Loucy (cell line): ENCODE measurements at regions not wholly inside any gene's neighbourhood (a gene's known extent, or its start where the extent isn't known, plus 50 kb on each side); places are given as distances from the start of the nearest gene placed in this dataset.

Source experiments
- CTCF ChIP-seq: fragments of 200-600 bp; sonication (generic); conservative IDR thresholded peaks from 2 replicates; pipeline ENCODE4 v1.5.1; 2014; ENCODE audit warnings: mild to moderate bottlenecking, antibody characterized with exemption, low read length
- EZH2phosphoT487 ChIP-seq: fragments of 200-600 bp; IDR thresholded peaks from 2 replicates; pipeline ENCODE4 v1.6.1; 2018; ENCODE audit warnings: antibody characterized with exemption, mild to moderate bottlenecking, moderate library complexity, borderline replicate concordance

DNA sequence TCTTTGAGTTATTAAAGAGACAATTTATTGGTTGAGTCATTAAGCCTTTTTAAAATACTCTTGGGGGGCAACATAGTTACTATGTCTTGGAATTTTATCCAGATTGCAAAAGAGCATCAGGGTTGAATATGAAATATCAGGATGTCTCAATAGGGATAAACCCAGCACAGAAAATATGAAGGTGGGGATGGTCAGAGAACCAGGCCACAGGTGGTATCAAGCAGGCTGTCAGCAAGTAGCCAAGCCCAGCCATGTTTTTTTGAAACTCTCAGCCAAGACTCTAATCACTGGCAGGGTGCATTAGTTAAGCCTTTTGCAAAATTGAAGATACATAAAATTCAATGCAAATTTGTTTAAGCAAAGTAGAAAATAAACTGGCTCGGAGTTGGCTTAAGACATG lies 468.9 kb downstream of the DTWD2 start:
- TF ChIP-seq CTCF (no peak), EZH2phosphoT487 (no peak)
